ENCODE measurements at regions not wholly inside any gene's neighbourhood (a gene's known extent, or its start where the extent isn't known, plus 50 kb on each side); places are given as distances from the start of the nearest gene placed in this dataset.

GRCh38 chr9:79986437-79986836 lies 414.7 kb downstream of the TLE4 start:
- H3K4me3 ChIP-seq (ENCODE audit: low read depth, low read length), result no peak overlapping the region
- H3K27me3 ChIP-seq (ENCODE audit: control insufficient read depth, insufficient read depth, low read length), result no peaks in the 10 kb centered on the region
- no peaks in the 10 kb centered on the region for H3K36me3 ChIP-seq (ENCODE audit: control insufficient read depth, insufficient read depth, low read length)
- DNase-seq (ENCODE audit: low read depth), result no peak
- no peak for TF ChIP-seq CTCF (IDR thresholded peaks at IDR 0.05; ENCODE audit: insufficient read depth, low read length, poor library complexity, severe bottlenecking)

GRCh38 chr9:79985772-79986171 lies 414.0 kb downstream of the TLE4 start:
- no peak overlapping the region for H3K4me3 ChIP-seq (ENCODE audit: low read depth, low read length)
- H3K36me3 ChIP-seq (ENCODE audit: control insufficient read depth, insufficient read depth, low read length), result no peaks in the 10 kb centered on the region
- no peak for DNase-seq (ENCODE audit: low read depth)
- no peaks in the 10 kb centered on the region for H3K27me3 ChIP-seq (ENCODE audit: control insufficient read depth, insufficient read depth, low read length)
- TF ChIP-seq CTCF (IDR thresholded peaks at IDR 0.05; ENCODE audit: insufficient read depth, low read length, poor library complexity, severe bottlenecking), result no peak

GRCh38 chr9:79985264-79985663 lies 413.5 kb downstream of the TLE4 start:
- no peaks in the 10 kb centered on the region for H3K27me3 ChIP-seq (ENCODE audit: control insufficient read depth, insufficient read depth, low read length)
- H3K4me3 ChIP-seq (ENCODE audit: low read depth, low read length), result no peak overlapping the region
- H3K36me3 ChIP-seq (ENCODE audit: control insufficient read depth, insufficient read depth, low read length), result no peaks in the 10 kb centered on the region
- DNase-seq (ENCODE audit: low read depth), result no peak
- TF ChIP-seq CTCF (IDR thresholded peaks at IDR 0.05; ENCODE audit: insufficient read depth, low read length, poor library complexity, severe bottlenecking), result no peak

- Histone ChIP-seq H3K27me3 (ENCODE audit: control insufficient read depth, insufficient read depth, low read length) (no peaks in the 10 kb centered on the region), H3K4me3 (ENCODE audit: low read depth, low read length) (no peak overlapping the region), H3K36me3 (ENCODE audit: control insufficient read depth, insufficient read depth, low read length) (no peaks in the 10 kb centered on the region)
- no peak for TF ChIP-seq CTCF (IDR thresholded peaks at IDR 0.05; ENCODE audit: insufficient read depth, low read length, poor library complexity, severe bottlenecking)
- DNase-seq (ENCODE audit: low read depth), result no peak
These were observed 412.8 kb downstream of the TLE4 start for GRCh38 chr9:79984429-79985067.

- Histone ChIP-seq H3K4me3 (ENCODE audit: low read depth, low read length) (no peak overlapping the region), H3K36me3 (ENCODE audit: control insufficient read depth, insufficient read depth, low read length) (no peaks in the 10 kb centered on the region), H3K27me3 (ENCODE audit: control insufficient read depth, insufficient read depth, low read length) (no peaks in the 10 kb centered on the region)
- no peak for DNase-seq (ENCODE audit: low read depth)
- TF ChIP-seq CTCF (IDR thresholded peaks at IDR 0.05; ENCODE audit: insufficient read depth, low read length, poor library complexity, severe bottlenecking), result no peak
These were observed 408.7 kb downstream of the TLE4 start for GRCh38 chr9:79980432-79980831.

GRCh38 chr9:79977510-79978197 lies 405.9 kb downstream of the TLE4 start:
- H3K36me3 ChIP-seq (ENCODE audit: control insufficient read depth, insufficient read depth, low read length), result no peaks in the 10 kb centered on the region
- no peak for DNase-seq (ENCODE audit: low read depth)
- H3K27me3 ChIP-seq (ENCODE audit: control insufficient read depth, insufficient read depth, low read length), result no peaks in the 10 kb centered on the region
- TF ChIP-seq CTCF (IDR thresholded peaks at IDR 0.05; ENCODE audit: insufficient read depth, low read length, poor library complexity, severe bottlenecking), result no peak
- no peak overlapping the region for H3K4me3 ChIP-seq (ENCODE audit: low read depth, low read length)

All from kidney epithelial cell (primary cell).